ENCODE measurements at regions not wholly inside any gene's neighbourhood (a gene's known extent, or its start where the extent isn't known, plus 50 kb on each side); places are given as distances from the start of the nearest gene placed in this dataset.

GRCh38 chr7:136049117-136049516 is 72.0 kb upstream of the MTPN start:
- no peak overlapping the region for H3K9ac ChIP-seq (ENCODE audit: low read length)
- WGBS (ENCODE audit: extremely low coverage, insufficient coverage, low lambda C conversion rate), result no CpG with 5 or more reads among the region's 7 CpGs
- no peak overlapping the region for H3K23ac ChIP-seq (ENCODE audit: low read length)
- no peak overlapping the region for H4K5ac ChIP-seq (ENCODE audit: low read length)
- no peaks in the 10 kb centered on the region for H3K79me1 ChIP-seq (ENCODE audit: low read length)
- H3K18ac ChIP-seq (ENCODE audit: low read length), result no peak overlapping the region
- no peak overlapping the region for H2BK5ac ChIP-seq (ENCODE audit: low read length)
- no peaks in the 10 kb centered on the region for H3K27me3 ChIP-seq (ENCODE audit: insufficient read depth, low read length, poor library complexity)
- H2BK15ac ChIP-seq (replicated peaks; ENCODE audit: low read depth), result no peak overlapping the region
- no peak overlapping the region for H3K4me3 ChIP-seq (ENCODE audit: low read length)
- H3K4ac ChIP-seq (ENCODE audit: low read depth, low read length), result no peak overlapping the region
- no peak overlapping the region for H2AK5ac ChIP-seq (ENCODE audit: low read length)
- no peak overlapping the region for H3K27ac ChIP-seq (ENCODE audit: low read depth, low read length)
- H4K8ac ChIP-seq (ENCODE audit: low read depth, low read length), result no peak overlapping the region
- H2BK120ac ChIP-seq (ENCODE audit: low read depth, low read length), result no peak overlapping the region
- DNase-seq, result no peak
- H3K79me2 ChIP-seq (ENCODE audit: control insufficient read depth, insufficient read depth, low read length), result no peaks in the 10 kb centered on the region
- H3K36me3 ChIP-seq (ENCODE audit: control insufficient read depth, insufficient read depth, low read length), result no peaks in the 10 kb centered on the region
- H3K4me1 ChIP-seq (ENCODE audit: control insufficient read depth, low read depth, low read length), result no peaks in the 10 kb centered on the region
- no peak overlapping the region for H3K56ac ChIP-seq (ENCODE audit: low read length)
- H3K4me2 ChIP-seq (ENCODE audit: low read length), result no peak overlapping the region

GRCh38 chr7:136046548-136046947 is 69.4 kb upstream of the MTPN start:
- no peak overlapping the region for H2BK15ac ChIP-seq (replicated peaks; ENCODE audit: low read depth)
- H2AK5ac ChIP-seq (ENCODE audit: low read length), result no peak overlapping the region
- no peaks in the 10 kb centered on the region for H3K36me3 ChIP-seq (ENCODE audit: control insufficient read depth, insufficient read depth, low read length)
- H3K9ac ChIP-seq (ENCODE audit: low read length), result no peak overlapping the region
- H3K4ac ChIP-seq (ENCODE audit: low read depth, low read length), result no peak overlapping the region
- no peaks in the 10 kb centered on the region for H3K27me3 ChIP-seq (ENCODE audit: insufficient read depth, low read length, poor library complexity)
- H3K27ac ChIP-seq (ENCODE audit: low read depth, low read length), result no peak overlapping the region
- H4K5ac ChIP-seq (ENCODE audit: low read length), result no peak overlapping the region
- no CpG with 5 or more reads among the region's 2 CpGs for WGBS (ENCODE audit: extremely low coverage, insufficient coverage, low lambda C conversion rate)
- no peaks in the 10 kb centered on the region for H3K79me1 ChIP-seq (ENCODE audit: low read length)
- no peak overlapping the region for H2BK120ac ChIP-seq (ENCODE audit: low read depth, low read length)
- H3K79me2 ChIP-seq (ENCODE audit: control insufficient read depth, insufficient read depth, low read length), result no peaks in the 10 kb centered on the region
- H3K4me2 ChIP-seq (ENCODE audit: low read length), result no peak overlapping the region
- no peak overlapping the region for H3K4me3 ChIP-seq (ENCODE audit: low read length)
- DNase-seq, result no peak
- H3K18ac ChIP-seq (ENCODE audit: low read length), result no peak overlapping the region
- H3K4me1 ChIP-seq (ENCODE audit: control insufficient read depth, low read depth, low read length), result no peaks in the 10 kb centered on the region
- no peak overlapping the region for H4K8ac ChIP-seq (ENCODE audit: low read depth, low read length)
- H2BK5ac ChIP-seq (ENCODE audit: low read length), result no peak overlapping the region
- H3K23ac ChIP-seq (ENCODE audit: low read length), result no peak overlapping the region
- H3K56ac ChIP-seq (ENCODE audit: low read length), result no peak overlapping the region

GRCh38 chr7:136045992-136046391 is 68.8 kb upstream of the MTPN start:
- H3K36me3 ChIP-seq (ENCODE audit: control insufficient read depth, insufficient read depth, low read length), result no peaks in the 10 kb centered on the region
- no peak overlapping the region for H3K4me3 ChIP-seq (ENCODE audit: low read length)
- H2BK120ac ChIP-seq (ENCODE audit: low read depth, low read length), result no peak overlapping the region
- no peak overlapping the region for H2AK5ac ChIP-seq (ENCODE audit: low read length)
- H4K8ac ChIP-seq (ENCODE audit: low read depth, low read length), result no peak overlapping the region
- H3K4me2 ChIP-seq (ENCODE audit: low read length), result no peak overlapping the region
- H3K4me1 ChIP-seq (ENCODE audit: control insufficient read depth, low read depth, low read length), result no peaks in the 10 kb centered on the region
- no peak overlapping the region for H3K27ac ChIP-seq (ENCODE audit: low read depth, low read length)
- no peak overlapping the region for H2BK15ac ChIP-seq (replicated peaks; ENCODE audit: low read depth)
- no CpG with 5 or more reads among the region's 1 CpG for WGBS (ENCODE audit: extremely low coverage, insufficient coverage, low lambda C conversion rate)
- no peak overlapping the region for H3K4ac ChIP-seq (ENCODE audit: low read depth, low read length)
- no peaks in the 10 kb centered on the region for H3K27me3 ChIP-seq (ENCODE audit: insufficient read depth, low read length, poor library complexity)
- no peak overlapping the region for H3K23ac ChIP-seq (ENCODE audit: low read length)
- no peak overlapping the region for H2BK5ac ChIP-seq (ENCODE audit: low read length)
- no peak overlapping the region for H4K5ac ChIP-seq (ENCODE audit: low read length)
- H3K18ac ChIP-seq (ENCODE audit: low read length), result no peak overlapping the region
- no peaks in the 10 kb centered on the region for H3K79me1 ChIP-seq (ENCODE audit: low read length)
- DNase-seq, result no peak
- H3K9ac ChIP-seq (ENCODE audit: low read length), result no peak overlapping the region
- no peak overlapping the region for H3K56ac ChIP-seq (ENCODE audit: low read length)
- no peaks in the 10 kb centered on the region for H3K79me2 ChIP-seq (ENCODE audit: control insufficient read depth, insufficient read depth, low read length)

GRCh38 chr7:136045181-136045580 is 68.0 kb upstream of the MTPN start:
- no peak overlapping the region for H3K4me3 ChIP-seq (ENCODE audit: low read length)
- H2BK15ac ChIP-seq (replicated peaks; ENCODE audit: low read depth), result no peak overlapping the region
- H2BK5ac ChIP-seq (ENCODE audit: low read length), result no peak overlapping the region
- H3K27ac ChIP-seq (ENCODE audit: low read depth, low read length), result no peak overlapping the region
- H3K79me2 ChIP-seq (ENCODE audit: control insufficient read depth, insufficient read depth, low read length), result no peaks in the 10 kb centered on the region
- no peak for DNase-seq
- no peaks in the 10 kb centered on the region for H3K36me3 ChIP-seq (ENCODE audit: control insufficient read depth, insufficient read depth, low read length)
- no peaks in the 10 kb centered on the region for H3K79me1 ChIP-seq (ENCODE audit: low read length)
- H3K4me1 ChIP-seq (ENCODE audit: control insufficient read depth, low read depth, low read length), result no peaks in the 10 kb centered on the region
- no peak overlapping the region for H3K4me2 ChIP-seq (ENCODE audit: low read length)
- no peak overlapping the region for H3K18ac ChIP-seq (ENCODE audit: low read length)
- no peak overlapping the region for H2BK120ac ChIP-seq (ENCODE audit: low read depth, low read length)
- no peak overlapping the region for H3K23ac ChIP-seq (ENCODE audit: low read length)
- no peak overlapping the region for H3K4ac ChIP-seq (ENCODE audit: low read depth, low read length)
- no peak overlapping the region for H4K5ac ChIP-seq (ENCODE audit: low read length)
- H2AK5ac ChIP-seq (ENCODE audit: low read length), result no peak overlapping the region
- no peaks in the 10 kb centered on the region for H3K27me3 ChIP-seq (ENCODE audit: insufficient read depth, low read length, poor library complexity)
- H3K56ac ChIP-seq (ENCODE audit: low read length), result no peak overlapping the region
- no peak overlapping the region for H3K9ac ChIP-seq (ENCODE audit: low read length)
- WGBS (ENCODE audit: extremely low coverage, insufficient coverage, low lambda C conversion rate), result no CpG with 5 or more reads among the region's 3 CpGs
- no peak overlapping the region for H4K8ac ChIP-seq (ENCODE audit: low read depth, low read length)

- H3K4me2 ChIP-seq (ENCODE audit: low read length), result no peak overlapping the region
- H3K4me3 ChIP-seq (ENCODE audit: low read length), result no peak overlapping the region
- H2BK5ac ChIP-seq (ENCODE audit: low read length), result no peak overlapping the region
- no peaks in the 10 kb centered on the region for H3K79me1 ChIP-seq (ENCODE audit: low read length)
- no peak overlapping the region for H3K4ac ChIP-seq (ENCODE audit: low read depth, low read length)
- H3K4me1 ChIP-seq (ENCODE audit: control insufficient read depth, low read depth, low read length), result no peaks in the 10 kb centered on the region
- no peak overlapping the region for H3K9ac ChIP-seq (ENCODE audit: low read length)
- no peak overlapping the region for H4K8ac ChIP-seq (ENCODE audit: low read depth, low read length)
- WGBS (ENCODE audit: extremely low coverage, insufficient coverage, low lambda C conversion rate), result no CpG with 5 or more reads among the region's 5 CpGs
- no peak for DNase-seq
- H3K23ac ChIP-seq (ENCODE audit: low read length), result no peak overlapping the region
- no peak overlapping the region for H4K5ac ChIP-seq (ENCODE audit: low read length)
- H3K36me3 ChIP-seq (ENCODE audit: control insufficient read depth, insufficient read depth, low read length), result no peaks in the 10 kb centered on the region
- no peak overlapping the region for H2BK120ac ChIP-seq (ENCODE audit: low read depth, low read length)
- H3K18ac ChIP-seq (ENCODE audit: low read length), result no peak overlapping the region
- H2AK5ac ChIP-seq (ENCODE audit: low read length), result no peak overlapping the region
- H3K56ac ChIP-seq (ENCODE audit: low read length), result no peak overlapping the region
- H3K27ac ChIP-seq (ENCODE audit: low read depth, low read length), result no peak overlapping the region
- no peak overlapping the region for H2BK15ac ChIP-seq (replicated peaks; ENCODE audit: low read depth)
- no peaks in the 10 kb centered on the region for H3K27me3 ChIP-seq (ENCODE audit: insufficient read depth, low read length, poor library complexity)
- no peaks in the 10 kb centered on the region for H3K79me2 ChIP-seq (ENCODE audit: control insufficient read depth, insufficient read depth, low read length)
Observed at GRCh38 chr7:136039577-136040345, 62.6 kb upstream of the MTPN start.

- no peak overlapping the region for H2AK5ac ChIP-seq (ENCODE audit: low read length)
- no peak overlapping the region for H4K5ac ChIP-seq (ENCODE audit: low read length)
- no peaks in the 10 kb centered on the region for H3K27me3 ChIP-seq (ENCODE audit: insufficient read depth, low read length, poor library complexity)
- no peak overlapping the region for H3K4ac ChIP-seq (ENCODE audit: low read depth, low read length)
- no peaks in the 10 kb centered on the region for H3K4me1 ChIP-seq (ENCODE audit: control insufficient read depth, low read depth, low read length)
- no peak overlapping the region for H3K9ac ChIP-seq (ENCODE audit: low read length)
- no peak overlapping the region for H3K4me3 ChIP-seq (ENCODE audit: low read length)
- H3K23ac ChIP-seq (ENCODE audit: low read length), result no peak overlapping the region
- no peak overlapping the region for H3K56ac ChIP-seq (ENCODE audit: low read length)
- no peak overlapping the region for H4K8ac ChIP-seq (ENCODE audit: low read depth, low read length)
- H3K18ac ChIP-seq (ENCODE audit: low read length), result no peak overlapping the region
- H3K27ac ChIP-seq (ENCODE audit: low read depth, low read length), result no peak overlapping the region
- no peak overlapping the region for H3K4me2 ChIP-seq (ENCODE audit: low read length)
- no peaks in the 10 kb centered on the region for H3K79me2 ChIP-seq (ENCODE audit: control insufficient read depth, insufficient read depth, low read length)
- H3K79me1 ChIP-seq (ENCODE audit: low read length), result no peaks in the 10 kb centered on the region
- H2BK5ac ChIP-seq (ENCODE audit: low read length), result no peak overlapping the region
- H2BK15ac ChIP-seq (replicated peaks; ENCODE audit: low read depth), result no peak overlapping the region
- no peak overlapping the region for H2BK120ac ChIP-seq (ENCODE audit: low read depth, low read length)
- H3K36me3 ChIP-seq (ENCODE audit: control insufficient read depth, insufficient read depth, low read length), result no peaks in the 10 kb centered on the region
- no CpG with 5 or more reads among the region's 3 CpGs for WGBS (ENCODE audit: extremely low coverage, insufficient coverage, low lambda C conversion rate)
- DNase-seq, result no peak
Observed at GRCh38 chr7:136036336-136036735, 59.2 kb upstream of the MTPN start.
